ENCODE measurements at regions not wholly inside any gene's neighbourhood (a gene's known extent, or its start where the extent isn't known, plus 50 kb on each side); places are given as distances from the start of the nearest gene placed in this dataset.

GRCh38 chr5:88503406-88503805 lies 234.8 kb upstream of the TMEM161B start:
- no peak for TF ChIP-seq CTCF (conservative IDR thresholded peaks at IDR 0.05 in 1 of 2, IDR thresholded peaks at IDR 0.05 in 1 of 2; ENCODE audit: low read depth in 1 of 2, low read length in 2 of 2)
- no peak for TF ChIP-seq EZH2 (IDR thresholded peaks at IDR 0.05; ENCODE audit: low read length, missing control alignments)

Data from fibroblast of lung (primary cell).